Testis (tissue), 2 donors: ENCODE measurements at regions not wholly inside any gene's neighbourhood (a gene's known extent, or its start where the extent isn't known, plus 50 kb on each side); places are given as distances from the start of the nearest gene placed in this dataset.

Experiments used
- POLR2A ChIP-seq: fragments of 450-650 bp; IDR thresholded peaks from one replicate; pipeline ENCODE4 v1.6.1; 2017; ENCODE audit warnings: antibody characterized with exemption, mild to moderate bottlenecking, moderate library complexity
- TF ChIP-seq, protein P1 (sequence below), 3 experiments: fragments of 450-650 bp in 2 of 3; fragments of 200-600 bp in 1 of 3; sonication (generic) in 1 of 3; IDR thresholded peaks; one replicate each; pipeline ENCODE4 v1.5.1; 2016 to 2019; ENCODE audit warnings: antibody characterized with exemption in 3 of 3, mild to moderate bottlenecking in 2 of 3, moderate library complexity in 1 of 3

DNA sequence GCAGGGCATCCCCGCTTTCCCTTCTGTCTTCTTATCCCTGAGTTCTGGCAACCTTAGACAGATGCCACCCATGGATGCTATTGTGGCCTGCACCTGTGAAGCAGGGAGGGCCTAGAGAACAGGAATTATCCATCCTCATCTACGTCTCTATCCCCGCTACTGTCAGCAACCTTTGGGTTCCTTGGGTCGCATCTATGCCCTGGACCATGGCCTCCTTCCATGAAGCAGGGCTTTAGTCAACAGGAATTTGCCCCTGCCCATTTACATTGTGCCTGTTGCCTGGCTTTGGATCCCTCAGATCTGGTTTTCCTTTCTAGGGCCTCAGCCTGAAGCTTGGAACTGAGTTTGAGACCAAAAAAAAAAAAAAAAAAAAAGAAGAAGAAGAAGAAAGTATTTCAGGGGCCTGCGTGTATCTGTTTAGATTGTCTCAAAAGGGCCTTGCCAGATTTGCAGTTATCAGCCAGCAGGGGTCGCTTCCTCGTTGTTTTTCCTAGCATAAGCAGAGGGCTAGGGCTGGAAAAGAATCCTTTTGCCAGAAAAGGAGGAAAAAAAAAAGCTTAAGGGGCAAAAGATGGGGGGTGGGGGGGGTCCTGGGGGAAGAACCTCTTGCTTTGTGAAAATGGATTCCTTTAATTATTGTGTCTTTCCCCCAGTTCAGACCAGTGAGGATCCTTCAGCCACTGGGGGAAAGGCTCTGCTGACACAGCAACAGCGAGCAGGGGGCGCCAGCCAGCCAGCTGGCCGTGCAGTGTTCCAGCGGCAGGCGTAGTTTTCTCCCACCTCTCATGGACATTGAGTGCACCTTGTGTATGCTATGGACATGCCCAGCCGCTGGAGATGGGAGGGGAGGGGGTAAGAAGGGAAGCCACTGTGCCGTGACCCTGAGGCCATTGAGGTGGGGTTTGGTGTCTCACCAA lies 65.7 kb upstream of the ALDH1L1 start:
- TF ChIP-seq, protein P1, sequence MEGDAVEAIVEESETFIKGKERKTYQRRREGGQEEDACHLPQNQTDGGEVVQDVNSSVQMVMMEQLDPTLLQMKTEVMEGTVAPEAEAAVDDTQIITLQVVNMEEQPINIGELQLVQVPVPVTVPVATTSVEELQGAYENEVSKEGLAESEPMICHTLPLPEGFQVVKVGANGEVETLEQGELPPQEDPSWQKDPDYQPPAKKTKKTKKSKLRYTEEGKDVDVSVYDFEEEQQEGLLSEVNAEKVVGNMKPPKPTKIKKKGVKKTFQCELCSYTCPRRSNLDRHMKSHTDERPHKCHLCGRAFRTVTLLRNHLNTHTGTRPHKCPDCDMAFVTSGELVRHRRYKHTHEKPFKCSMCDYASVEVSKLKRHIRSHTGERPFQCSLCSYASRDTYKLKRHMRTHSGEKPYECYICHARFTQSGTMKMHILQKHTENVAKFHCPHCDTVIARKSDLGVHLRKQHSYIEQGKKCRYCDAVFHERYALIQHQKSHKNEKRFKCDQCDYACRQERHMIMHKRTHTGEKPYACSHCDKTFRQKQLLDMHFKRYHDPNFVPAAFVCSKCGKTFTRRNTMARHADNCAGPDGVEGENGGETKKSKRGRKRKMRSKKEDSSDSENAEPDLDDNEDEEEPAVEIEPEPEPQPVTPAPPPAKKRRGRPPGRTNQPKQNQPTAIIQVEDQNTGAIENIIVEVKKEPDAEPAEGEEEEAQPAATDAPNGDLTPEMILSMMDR (IDR thresholded peaks at IDR 0.05), result peak; percentile 22 to 58 (median 38)
- TF ChIP-seq POLR2A, result no peak
